HG03565 (cell line): ENCODE measurements at regions not wholly inside any gene's neighbourhood (a gene's known extent, or its start where the extent isn't known, plus 50 kb on each side); places are given as distances from the start of the nearest gene placed in this dataset.

Experiments used
- ATAC-seq: cut with Tn5 transposase; IDR thresholded peaks from one replicate; pipeline ENCODE4 v1.9.1; 2021; ENCODE audit warnings: mild to moderate bottlenecking, moderate library complexity; ENCODE audit not compliant: unreplicated experiment

DNA sequence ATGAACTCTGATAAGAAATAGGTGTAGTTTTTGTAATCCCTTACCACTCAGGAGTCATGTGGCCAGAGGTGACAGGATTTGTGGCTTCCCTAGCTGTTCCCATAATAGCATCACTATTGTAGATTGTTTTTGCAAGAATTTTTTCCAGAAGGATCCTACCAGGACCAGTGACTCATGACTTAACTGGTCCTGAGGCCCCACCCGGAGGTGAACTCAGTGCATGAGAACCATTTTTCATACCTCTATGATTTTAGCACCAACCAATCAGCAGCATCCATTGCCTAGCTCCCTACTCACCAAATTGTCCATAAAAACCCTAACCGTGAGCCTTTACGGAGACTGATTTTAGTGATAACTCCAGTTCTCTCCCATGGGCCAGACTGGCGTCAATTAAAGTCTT lies 484.8 kb downstream of the PSAT1 start:
- no peak for ATAC-seq

DNA sequence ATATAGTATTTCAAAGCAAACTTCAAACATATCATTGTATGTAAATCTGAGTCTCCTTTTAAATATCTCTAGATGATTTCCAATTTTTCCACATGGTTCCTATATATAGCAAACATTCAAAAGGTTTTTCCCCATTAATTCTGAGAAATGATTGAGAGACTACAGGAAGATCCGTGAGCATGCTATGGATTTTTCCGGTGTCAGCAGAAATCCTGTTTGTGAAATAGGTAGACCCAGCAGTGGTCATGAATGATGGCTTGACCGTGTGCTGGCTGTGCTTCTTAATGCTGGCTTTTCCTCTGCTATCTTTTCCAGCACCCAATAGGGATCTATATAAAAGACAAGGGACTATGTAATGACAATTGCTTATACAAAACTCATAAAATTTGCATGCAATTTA lies 485.3 kb downstream of the PSAT1 start:
- ATAC-seq, result no peak

DNA sequence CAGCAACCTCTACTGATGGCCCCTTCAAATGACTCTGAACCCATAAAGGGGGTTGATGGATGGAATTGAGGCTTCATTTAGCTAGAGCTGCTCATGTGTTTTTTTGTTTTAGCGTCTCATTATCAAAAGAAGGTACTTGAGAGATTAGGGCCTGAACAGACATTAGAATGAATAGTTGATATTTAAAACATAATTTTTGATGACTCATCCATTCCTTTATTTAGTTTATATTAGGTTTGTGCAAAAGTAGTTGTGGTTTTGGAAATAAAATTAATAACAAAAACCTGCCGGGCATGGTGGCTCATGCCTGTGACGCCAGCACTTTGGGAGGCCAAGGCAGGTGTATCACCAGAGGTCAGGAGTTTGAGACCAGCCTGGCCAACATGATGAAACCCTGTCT lies 485.9 kb downstream of the PSAT1 start:
- ATAC-seq, result no peak

DNA sequence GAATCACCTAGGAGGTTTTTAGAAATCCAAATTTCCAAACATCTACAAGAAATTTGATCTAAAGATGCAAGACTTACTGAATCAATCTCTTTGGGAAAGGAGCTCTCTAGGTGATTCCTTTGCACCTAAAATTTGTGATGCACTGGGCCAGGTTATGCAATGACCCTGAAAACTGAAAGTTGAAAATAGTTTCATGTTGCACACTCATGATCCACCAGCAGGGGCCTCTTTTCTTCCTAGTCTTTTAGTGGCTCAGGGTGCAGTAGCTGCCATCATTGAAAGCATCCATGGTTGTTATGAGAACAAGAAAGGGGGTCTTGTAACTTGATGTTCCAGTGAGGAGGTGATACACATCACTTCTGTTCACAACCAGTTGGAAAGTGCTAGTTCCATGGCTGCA lies 486.8 kb downstream of the PSAT1 start:
- ATAC-seq, result peak; percentile 65

DNA sequence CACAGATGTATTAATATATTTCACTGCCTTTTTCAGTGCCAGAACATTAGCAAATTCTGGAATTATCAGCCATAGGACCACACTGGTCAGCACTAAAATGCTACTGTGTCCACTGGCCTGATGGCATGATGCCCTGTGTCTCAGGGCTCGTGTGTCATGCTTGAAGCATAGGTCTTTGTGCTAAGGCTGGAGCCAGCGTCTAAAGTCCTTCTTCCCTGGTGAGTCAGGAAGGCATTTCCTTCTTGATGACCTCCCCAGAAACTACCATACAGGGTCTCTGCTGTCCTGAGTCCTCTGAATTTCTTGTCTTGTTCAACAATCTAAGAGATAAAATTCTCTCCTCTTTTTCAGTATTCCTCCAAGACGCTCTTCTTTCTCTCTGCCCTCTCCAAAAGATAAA lies 489.9 kb downstream of the PSAT1 start:
- no peak for ATAC-seq

DNA sequence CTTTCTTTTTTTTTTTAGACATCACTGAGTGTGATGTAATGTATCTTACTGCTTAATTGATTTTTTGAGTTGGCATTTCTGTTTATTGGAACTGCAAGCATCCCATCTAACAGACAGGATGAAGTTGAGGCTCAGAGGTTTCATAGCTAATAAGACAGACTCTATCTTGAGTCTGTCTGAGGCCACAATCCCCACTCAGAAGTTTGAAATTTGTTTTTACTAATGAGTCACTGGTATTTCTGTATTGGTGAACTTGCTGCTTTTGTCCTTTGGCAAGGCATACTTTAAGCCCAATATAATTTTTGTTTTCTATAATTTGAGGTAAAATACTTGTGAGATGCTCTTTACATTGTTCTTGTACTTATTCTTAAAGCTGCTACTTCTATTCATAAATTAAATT lies 491.2 kb downstream of the PSAT1 start:
- ATAC-seq, result no peak

DNA sequence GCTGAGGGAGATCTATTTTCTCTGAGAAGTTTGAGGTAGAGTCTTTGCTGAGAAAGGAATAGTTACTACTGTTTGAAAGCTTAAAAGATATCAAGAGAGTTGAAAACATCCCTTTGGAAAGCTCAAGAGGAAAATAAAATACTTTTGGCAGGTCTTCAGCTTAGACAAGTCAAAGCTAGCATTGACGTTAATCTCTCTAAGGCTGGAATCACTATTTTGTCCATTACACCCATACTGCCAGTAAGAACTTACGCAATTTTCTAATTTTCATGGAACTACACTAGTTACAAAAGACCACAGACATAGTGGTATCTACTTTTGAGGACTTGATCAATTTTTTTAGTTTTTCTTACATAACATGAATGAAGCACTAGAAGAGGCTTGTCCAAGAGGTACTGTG lies 494.9 kb downstream of the PSAT1 start:
- no peak for ATAC-seq

DNA sequence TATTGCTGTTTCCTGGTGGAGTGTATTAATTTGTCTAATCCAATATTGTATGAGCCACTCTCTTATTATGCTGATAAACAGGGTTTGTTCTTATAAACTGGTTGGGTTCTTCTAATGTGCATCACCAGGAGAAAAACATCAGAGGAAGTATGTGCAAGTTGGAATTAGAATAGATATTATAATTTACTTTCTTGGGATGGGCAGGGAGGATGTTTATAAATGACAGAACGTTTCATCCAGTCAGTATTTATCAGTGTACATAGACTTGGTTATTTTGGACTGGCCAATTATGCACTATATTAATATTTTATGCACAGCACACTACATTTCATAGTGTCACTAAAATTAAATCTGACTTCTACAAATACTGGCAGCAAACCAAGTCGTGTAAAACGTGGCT lies 495.8 kb downstream of the PSAT1 start:
- ATAC-seq, result no peak

DNA sequence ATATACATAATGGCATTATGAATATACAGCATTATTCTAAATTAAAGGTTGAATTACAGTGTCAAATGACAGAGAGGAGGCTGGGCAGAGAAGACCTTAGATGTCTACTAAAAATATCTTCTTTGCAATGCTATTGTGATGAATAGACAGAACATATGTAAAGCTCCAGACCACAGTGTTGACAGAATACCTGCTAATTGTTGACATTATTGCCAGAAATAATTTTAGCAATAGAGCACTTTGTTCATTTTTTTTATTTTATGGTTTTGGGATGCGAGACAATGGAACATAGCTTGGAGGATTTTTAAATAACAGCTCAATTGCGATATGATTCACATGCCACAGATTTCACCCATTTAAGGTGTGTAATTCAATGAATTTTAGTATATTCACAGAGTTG lies 508.8 kb downstream of the PSAT1 start:
- no peak for ATAC-seq

DNA sequence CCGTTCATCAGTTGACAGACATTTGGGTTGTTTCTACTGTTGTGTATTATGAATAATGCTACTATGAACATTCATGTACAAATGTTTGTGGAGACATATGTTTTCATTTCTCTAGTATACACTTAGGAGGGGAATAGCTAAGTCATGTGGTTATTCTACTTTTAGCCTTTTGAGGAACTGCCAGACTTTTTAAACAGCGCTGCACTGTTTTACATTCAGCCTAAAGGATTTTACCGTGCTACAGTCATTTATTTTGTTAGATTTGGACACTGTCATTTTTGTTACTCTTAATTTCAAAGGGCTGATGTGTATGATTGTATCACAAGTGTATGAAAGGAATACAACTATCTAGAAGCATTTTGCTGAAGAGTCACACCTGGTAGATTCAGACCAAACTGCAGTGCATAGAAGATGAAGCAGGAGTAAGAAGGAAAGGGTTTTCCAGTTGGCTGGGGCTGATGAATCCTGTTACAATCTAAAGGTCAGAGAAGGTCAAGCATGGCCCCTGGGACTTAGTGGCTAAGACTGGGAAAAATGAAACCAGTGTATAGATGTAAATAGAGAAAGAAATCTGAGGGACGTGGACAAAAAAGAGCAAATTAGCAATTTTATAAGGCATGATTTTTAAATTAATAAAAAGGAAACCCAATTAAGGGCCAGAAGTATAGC lies 509.7 kb downstream of the PSAT1 start:
- no peak for ATAC-seq

DNA sequence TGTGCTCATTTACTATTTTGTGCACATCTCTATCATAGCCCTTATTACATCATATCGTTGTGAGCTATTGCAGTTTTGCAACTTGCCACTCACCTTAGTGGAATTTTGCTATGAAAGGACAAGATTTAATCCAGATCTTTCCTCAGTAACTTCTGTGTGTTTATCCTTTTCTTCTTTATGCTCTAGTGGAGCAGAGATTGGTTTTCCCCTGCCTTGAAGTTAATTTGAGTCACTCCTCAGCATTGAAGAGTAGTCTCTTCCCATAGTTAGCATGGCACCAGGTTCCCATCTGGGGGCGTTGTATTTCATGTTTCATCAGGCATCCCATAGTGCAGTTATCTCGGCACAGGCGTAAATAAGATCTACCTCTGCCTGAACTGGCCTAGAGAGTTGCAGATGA lies 510.4 kb downstream of the PSAT1 start:
- ATAC-seq, result no peak

DNA sequence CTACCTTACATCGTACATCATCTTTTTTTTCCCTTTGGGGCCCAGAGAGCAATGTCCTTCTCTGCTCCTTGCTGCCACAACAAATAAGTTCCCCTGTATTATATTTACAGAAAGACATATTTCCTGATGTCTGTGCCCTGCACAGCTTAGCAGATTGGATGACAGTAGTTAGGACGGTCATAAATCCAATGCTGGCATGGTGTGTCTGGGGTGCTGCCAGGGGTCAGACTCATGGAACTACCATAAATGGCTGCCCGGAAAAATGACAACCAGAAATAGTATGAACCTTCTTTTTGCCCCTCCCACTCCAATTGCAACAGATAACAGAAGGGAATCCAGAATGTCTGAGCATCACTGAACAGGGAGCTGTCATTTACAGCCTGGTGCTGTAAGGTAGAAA lies 511.1 kb downstream of the PSAT1 start:
- ATAC-seq, result no peak

DNA sequence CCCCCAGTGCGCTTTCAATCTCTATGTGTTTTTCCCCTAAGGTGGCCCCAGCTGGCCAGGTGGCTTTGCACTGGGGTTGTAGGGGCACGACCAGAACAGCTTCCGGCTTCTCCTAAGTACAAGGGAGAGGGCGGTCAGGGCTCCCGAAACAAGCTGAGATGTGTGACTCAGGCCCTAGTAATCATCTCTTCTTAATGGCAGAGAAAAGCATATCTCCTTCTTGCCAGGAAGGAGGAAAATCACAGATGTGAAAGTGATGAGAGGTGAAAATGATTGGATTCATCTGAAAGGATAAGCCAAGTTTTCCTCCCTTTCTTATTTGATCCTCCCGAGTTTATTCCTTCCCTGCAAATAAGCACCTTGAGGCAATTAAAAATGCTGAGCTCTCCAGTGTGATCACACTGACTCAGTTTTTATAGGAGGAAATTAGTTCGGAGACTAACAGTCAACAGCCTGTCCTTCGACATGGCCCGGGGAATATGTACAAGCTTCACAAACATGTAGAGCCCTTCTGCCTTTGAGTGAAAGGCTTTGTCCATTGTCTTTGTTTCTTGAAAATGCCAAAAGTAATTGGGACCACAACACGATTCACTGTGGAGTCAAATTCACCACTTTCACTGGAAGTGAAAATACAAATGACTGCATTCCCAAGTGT lies 514.8 kb downstream of the PSAT1 start:
- ATAC-seq, result no peak

DNA sequence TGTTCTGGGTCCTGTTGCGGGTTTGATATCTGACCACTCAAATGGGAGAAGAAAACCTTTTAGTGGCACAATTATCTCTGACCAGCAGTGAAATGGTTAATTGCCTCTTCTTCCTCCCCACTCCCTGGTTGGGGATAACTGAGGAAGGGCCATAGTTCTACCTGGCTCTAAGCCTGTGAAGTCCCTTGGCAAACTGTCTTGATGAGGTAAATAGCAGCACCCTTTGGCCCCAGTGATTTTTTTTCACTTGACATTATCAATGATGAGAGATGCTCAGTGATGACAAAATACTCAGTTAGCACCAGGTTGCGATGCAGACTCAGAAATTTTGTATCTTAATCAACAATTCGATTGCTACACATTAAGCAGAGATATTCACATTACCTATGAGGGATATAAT lies 515.7 kb downstream of the PSAT1 start:
- ATAC-seq, result no peak

DNA sequence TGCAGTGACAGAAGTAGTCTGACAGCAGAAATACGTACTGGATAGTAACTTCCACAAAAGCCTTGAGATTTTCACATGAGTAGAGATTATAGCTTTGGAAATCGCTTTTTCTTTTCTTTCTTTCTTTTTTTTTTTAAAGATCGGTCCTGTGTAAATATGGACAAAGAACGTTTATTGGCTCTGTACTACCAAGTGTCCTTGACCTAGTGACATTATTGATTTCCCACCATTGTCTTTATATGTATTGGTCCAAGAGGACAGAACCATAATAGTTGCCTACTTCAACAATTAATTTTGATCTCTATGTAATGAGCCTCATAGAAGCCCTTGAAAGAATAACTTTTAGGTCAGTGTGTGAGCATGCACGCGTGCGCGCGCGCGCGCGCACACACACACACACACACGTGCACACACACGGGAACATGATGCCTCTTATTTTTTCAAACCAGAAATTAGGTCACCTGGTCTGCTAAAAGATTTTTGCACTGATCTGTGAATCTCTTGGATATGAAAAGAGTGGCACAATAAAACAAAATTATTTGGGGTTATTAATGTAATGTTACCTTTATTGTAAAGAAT lies 516.8 kb downstream of the PSAT1 start:
- no peak for ATAC-seq

DNA sequence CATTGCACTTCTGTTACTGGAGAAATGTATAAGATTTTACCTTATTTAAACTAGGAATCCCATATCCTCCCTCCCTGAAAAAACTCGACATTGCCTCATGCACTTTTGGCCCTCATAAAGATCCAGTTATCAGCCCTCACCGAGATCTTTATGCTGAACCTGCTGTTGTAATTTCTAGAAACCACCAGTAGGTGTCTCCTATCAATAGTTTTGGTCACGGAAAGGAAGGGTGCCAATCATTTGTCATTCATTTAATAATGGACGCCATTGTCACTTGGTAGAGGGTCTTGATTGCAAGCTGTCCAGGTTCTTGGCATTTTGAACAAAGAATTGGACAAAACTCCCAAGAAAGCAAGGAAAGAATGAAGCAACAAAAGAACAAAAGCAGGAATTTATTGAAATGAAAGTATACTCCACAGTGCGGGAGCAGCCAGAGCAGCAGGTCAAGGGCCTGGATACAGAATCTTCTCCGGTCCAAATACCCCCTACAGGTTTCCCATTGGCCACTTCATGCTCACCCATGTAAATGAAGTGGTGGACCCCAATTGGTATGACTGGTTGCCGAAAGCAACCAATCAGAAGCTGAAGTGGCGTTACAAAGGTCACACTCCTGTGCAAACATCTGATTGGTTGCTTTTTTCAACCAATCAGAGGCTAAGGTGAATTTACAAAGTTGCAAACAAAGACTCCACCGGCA lies 524.3 kb downstream of the PSAT1 start:
- peak; percentile 83 for ATAC-seq

DNA sequence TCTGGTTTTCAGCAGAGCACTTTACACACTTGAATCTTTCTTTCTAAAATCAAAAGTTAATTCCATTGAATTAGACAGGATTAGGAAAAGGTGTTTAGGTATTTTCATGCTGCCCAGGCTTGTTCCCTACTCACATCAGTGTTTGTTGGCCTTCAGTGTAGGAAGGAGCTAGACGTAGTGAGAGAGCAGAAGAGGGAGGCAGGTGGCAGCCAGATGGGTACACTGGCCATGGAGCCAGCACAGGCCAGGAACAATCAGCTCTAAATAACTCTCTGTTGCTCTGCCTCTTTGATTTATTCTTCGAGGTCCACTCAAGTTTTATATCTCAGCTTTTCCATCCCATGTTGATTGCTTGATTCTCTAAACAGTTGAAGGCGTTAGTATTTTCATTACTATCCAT lies 529.6 kb downstream of the PSAT1 start:
- no peak for ATAC-seq

DNA sequence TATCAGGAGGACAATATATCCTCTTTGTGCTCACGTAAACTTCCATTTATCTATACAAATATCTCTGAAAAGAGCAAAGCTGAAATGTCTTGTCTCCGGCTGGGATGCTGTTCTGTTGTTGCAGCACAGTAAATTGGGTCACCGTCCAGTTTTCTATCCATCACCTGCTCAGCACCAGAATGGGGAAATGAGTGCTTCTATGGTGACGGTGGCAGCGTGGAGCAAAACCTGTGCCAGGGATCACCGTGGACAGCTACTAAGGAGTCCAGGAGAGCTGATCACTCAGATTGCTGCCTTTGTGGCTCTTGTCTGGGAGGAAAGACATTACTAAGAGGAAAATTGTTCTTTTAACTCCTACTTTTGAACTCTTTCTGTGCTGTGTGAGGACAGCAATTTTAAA lies 531.6 kb downstream of the PSAT1 start:
- ATAC-seq, result no peak

DNA sequence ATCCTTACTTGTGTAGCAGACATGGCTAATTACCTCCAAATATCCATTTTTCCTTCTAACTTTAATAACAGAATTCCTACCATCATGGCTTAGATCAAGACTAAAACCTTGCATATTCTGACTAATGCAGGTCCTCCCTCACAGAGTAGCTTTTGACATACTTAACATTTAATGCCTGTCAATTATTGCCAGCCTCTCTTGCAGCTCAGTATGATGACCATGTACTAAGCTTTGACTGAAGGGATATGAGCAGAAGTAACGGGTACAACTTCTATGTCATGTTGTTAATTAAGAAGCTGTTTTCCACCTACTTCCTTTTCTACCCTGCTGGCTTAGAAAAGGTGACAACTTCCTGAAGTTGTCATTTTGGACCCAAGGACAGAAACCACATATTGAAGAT lies 533.4 kb downstream of the PSAT1 start:
- ATAC-seq, result no peak

DNA sequence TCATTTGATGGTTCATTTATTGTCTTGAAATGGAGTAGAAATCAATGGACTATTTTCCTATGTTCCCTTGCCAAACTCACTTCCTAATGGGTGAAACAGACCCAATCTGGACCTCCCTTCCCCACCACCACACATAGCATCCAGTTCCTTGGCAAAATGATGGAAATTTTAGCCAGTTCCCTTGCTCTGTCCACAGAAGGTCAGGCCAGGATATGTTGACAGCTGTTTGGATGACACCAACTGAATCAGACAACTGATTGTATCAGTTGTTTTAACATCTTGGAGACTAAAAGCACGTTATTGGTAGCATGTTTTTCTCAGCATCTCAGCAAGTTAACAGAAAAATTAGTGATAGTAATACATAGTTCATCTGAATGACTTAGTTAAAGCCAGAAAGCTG lies 534.8 kb downstream of the PSAT1 start:
- ATAC-seq, result no peak

DNA sequence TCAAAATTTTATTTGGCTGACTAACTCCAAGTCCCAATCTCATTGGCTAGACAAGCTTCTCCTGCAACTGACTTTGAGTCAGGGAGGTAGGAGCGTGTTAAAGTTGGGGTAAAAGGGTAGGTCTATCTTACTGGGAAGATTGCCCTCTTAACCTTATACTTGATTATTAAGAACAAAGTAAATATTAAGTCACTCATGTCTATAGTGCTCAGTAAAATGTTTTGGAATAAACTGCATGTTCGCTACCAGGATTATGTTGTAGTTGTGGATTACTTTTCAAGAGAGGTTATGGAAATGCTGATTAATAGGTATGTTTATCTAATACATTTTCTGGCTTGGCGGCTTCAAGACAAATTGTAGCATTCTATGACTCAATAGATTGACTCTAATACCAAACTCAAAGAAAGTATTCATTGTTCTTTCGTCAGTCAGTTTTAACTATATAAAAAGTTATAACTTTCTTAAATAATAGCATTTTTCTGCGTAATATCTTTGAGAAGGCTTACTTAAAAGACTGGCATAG lies 539.1 kb downstream of the PSAT1 start:
- ATAC-seq, result no peak

DNA sequence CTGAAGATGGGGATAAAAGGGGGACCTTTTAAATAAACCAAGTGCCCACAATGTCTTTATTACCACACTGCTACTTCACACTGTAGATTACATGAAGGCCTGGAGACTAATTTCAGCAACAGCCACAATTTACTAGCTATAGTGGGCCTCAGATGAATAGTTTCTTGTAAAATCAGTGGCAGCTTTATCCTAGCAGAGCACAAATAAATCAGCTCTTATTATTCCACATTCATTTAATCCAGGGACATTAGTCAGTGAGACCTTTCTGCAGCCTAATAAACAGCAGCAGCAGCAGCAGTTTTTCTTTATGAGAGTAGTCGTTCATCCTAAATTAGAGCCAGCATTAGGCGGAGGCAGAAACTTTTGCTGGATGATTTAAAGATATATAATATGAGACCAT lies 542.3 kb downstream of the PSAT1 start:
- ATAC-seq, result no peak
